GM10847 (cell line): ENCODE measurements at regions not wholly inside any gene's neighbourhood (a gene's known extent, or its start where the extent isn't known, plus 50 kb on each side); places are given as distances from the start of the nearest gene placed in this dataset.

ENCODE experiments used
- POLR2A ChIP-seq: IDR thresholded peaks from 2 replicates; pipeline ENCODE4 v1.6.1; 2011; ENCODE audit not compliant: insufficient read length; ENCODE audit errors: extremely low read depth

GRCh38 chr12:92259291-92259690, 113.6 kb upstream of the BTG1 start:
- TF ChIP-seq POLR2A = no peak

DNA sequence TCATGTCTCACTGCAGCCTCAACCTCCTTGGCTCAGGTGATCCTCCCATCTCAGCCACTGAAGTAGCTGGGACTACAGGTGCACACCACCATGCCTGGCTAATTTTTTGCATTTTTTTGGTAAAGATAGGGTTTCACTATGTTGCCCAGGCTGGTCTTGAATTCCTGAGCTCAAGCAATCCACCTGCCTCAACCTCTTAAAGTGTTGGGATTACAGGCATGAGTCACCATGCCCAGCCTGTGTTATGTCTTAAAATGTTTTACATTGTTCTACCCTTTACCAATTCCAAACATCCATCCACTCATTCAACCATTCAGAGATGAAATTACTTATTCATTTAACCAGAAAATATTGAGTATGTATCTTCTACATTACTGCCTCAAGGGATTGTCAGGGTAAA, 111.6 kb upstream of the BTG1 start:
- TF ChIP-seq POLR2A = no peak

DNA sequence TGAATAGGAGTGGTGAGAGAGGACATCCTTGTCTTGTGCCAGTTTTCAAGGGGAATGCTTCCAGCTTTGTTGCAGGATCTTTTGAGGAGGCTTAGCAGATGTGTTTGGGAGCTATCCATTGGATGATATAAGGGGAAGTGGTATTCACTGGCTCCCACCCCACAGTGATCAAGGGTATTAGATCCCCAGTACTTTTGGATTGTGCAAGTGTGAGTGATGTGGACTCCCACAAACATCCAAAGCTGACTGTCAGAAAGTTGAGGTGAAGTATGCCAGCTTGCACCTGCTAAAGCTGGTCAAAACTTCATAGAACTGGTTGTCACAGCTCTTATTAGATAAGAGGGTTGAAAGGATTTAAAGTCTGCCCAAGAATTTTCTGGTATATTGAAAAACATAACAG, 110.1 kb upstream of the BTG1 start:
- TF ChIP-seq POLR2A = no peak

- TF ChIP-seq POLR2A = no peak
Observed at GRCh38 chr12:92253301-92253700, 107.7 kb upstream of the BTG1 start.

DNA sequence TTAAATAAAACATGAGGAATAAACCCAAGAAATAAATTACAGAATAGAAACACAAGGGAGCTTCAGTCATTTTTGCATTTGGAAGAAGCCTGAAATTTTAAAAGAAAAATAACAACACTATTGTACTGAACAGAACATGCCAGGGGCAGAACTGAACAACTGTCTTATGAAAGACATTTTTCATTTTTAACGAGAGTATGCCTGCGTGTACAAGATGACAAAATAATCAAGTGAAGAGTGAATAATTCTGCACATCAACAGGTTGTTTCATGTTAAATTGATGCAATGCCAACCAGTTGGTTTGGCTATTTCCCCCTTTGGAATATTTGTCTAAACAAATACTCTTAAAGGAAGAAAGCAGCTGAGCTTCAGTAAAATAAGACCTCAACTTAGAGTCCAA, 103.3 kb upstream of the BTG1 start:
- TF ChIP-seq POLR2A = no peak

DNA sequence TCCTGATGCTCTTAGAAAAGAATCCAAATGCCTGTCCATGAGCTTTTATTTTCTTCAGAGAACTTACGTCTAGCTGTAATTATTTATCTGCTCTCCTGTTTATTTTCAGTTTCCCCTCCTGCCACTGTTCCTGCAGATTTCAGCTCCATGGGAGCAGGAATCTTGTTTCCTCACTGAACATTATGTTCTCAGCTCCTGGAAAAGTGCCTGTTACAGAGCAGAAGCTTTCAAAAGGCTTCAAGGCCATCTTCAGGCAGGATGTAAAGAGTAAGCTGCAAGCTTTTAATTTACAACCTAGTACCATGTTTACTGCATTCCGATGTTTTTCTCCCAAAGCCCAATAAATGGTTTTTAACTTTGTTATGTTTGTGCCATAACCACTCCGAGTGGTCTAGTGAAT, 98.4 kb upstream of the BTG1 start:
- TF ChIP-seq POLR2A = no peak

DNA sequence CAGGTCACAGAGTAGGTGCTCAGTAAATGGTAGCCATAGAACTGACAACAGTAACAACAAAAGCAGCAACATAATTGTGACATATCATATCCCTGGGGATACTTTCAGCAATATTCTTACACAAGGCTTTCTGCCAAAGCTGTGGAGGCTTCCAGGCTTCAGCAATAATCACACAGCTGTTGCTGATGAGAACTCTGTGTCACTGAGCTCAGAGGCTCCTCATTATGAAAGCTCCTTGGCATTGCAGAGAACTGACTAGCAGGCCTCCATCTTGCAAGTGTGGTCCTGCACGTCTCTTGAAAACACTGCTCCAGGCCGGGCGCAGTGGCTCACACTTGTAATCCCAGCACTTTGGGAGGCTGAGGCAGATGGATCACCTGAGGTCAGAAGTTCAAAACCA, 97.3 kb upstream of the BTG1 start:
- TF ChIP-seq POLR2A = no peak

- no peak for TF ChIP-seq POLR2A
Observed at GRCh38 chr12:92237762-92238523, 92.3 kb upstream of the BTG1 start.

GRCh38 chr12:92237262-92237661, 91.6 kb upstream of the BTG1 start:
- TF ChIP-seq POLR2A = no peak

GRCh38 chr12:92235703-92236472, 90.2 kb upstream of the BTG1 start:
- TF ChIP-seq POLR2A = no peak

GRCh38 chr12:92234533-92234932, 88.9 kb upstream of the BTG1 start:
- TF ChIP-seq POLR2A = no peak

DNA sequence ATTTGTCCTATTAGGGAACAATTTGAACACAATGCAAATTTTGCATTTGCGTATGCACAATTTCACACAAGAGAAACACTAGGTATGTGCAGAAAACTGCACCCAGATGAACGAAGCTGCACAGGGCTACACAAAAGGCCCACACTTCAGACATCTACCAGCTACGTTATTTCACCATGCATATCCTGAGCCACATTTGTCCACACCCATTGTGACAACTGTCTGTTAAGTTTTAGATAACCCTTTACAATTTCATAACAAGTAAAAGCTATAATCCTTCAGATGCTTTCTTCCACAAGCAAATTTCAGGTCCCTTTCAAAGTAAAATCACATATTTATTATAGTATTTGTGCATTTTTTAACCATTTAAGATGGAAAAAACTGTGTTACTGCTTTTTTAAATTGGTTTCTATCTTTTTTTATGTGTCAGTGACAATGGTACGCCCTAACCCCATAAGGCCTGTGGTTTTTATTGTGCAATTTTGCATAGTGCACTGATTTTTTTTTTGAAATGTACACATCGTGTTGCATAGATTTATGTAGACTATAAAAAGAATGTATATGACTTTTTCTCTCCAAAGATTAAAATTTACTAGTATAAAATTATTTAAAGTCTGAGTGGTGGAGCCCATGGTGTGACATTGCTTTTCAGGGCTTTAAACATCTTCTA, 87.8 kb upstream of the BTG1 start:
- TF ChIP-seq POLR2A = no peak

DNA sequence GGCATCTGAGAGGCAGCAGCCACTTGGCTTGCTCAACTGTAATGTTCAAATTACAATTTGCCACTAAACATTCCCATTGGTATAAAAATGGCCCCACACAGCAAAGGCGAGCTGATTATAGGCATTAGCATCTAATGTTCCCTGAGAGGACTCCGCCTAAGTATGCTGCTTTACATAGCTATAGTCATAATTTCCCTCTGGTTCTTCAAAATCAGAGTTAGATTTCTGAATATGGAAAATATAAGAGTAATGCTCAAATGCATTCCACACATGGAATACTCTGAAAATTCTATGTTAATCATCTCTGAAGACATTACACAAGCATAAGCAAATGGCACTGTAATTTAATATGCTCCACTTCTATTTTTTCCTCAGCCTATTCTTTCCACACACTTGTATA, 83.7 kb upstream of the BTG1 start:
- TF ChIP-seq POLR2A = no peak

GRCh38 chr12:92226961-92227360, 81.3 kb upstream of the BTG1 start:
- TF ChIP-seq POLR2A = no peak

DNA sequence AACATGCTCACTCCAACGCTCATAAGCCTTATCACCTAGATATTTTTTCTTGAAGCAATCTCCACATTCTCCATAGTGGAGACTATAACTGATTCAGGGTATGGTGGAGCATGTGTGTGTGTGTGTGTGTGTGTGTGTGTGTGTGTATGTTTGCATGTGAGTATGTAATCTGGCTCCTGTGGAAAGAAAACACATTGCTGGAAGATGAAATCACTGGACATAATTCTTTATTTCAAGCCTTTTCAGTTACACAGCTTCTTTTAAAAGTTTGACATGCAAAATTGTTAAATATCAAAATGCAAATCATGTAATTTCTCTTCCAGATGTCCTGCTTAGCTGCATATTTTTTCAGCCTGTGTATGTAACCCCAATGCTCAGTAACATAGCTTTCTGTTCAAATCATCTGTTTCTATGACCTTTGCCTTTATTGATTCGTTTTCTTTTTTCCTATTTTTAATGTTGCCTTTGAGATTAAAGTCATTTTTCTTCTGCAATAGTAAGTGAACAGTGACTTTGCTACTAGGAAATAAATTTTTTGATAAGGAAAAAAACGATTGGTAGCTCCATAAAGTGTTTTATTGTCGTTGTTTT, 80.5 kb upstream of the BTG1 start:
- no peak for TF ChIP-seq POLR2A
